GM18507 (cell line): ENCODE measurements at regions not wholly inside any gene's neighbourhood (a gene's known extent, or its start where the extent isn't known, plus 50 kb on each side); places are given as distances from the start of the nearest gene placed in this dataset.
"Not testable (repeated sequence)": the region's sequence is repeated elsewhere in the genome, so short reads cannot be mapped to it uniquely, and the experiment has no call there.

Experiments used
- DNase-seq: peaks from one replicate; pipeline ENCODE4 v3.0.0; 2011; ENCODE audit warnings: low read depth; ENCODE audit not compliant: insufficient read length; ENCODE audit errors: extremely low spot score
- FAIRE-seq: peaks from 2 replicates; lab custom pipeline; 2011; peaks lifted over from hg19 to GRCh38; lab: Jason Lieb, UNC

DNA sequence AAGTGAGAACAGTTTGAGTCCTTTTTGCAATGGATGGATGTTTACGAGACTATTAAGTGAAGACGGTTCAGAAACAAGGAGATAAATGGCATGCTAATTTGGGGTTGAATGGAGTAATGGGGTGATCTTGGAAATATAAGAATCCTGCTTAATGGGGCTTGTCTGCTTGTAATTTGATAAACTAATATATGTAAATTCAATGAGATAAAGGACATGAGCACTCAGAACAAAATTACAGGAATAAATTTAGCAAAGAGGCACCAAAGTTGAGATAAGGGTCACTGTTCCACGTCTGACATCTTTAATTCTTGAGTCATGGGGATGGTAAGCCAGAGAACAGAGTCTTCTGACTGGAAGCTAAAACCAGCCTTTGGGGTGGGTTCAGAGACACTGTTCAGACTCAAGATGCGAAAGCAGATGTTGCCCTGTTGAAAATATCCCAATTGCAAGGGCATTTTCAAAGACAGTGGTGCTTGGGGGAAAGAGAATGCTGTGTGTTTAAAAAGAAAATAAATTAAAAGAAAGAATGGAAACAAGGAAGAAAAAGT lies 67.8 kb upstream of the CHRNB4 start:
- no peak for DNase-seq
- no peak for FAIRE-seq

DNA sequence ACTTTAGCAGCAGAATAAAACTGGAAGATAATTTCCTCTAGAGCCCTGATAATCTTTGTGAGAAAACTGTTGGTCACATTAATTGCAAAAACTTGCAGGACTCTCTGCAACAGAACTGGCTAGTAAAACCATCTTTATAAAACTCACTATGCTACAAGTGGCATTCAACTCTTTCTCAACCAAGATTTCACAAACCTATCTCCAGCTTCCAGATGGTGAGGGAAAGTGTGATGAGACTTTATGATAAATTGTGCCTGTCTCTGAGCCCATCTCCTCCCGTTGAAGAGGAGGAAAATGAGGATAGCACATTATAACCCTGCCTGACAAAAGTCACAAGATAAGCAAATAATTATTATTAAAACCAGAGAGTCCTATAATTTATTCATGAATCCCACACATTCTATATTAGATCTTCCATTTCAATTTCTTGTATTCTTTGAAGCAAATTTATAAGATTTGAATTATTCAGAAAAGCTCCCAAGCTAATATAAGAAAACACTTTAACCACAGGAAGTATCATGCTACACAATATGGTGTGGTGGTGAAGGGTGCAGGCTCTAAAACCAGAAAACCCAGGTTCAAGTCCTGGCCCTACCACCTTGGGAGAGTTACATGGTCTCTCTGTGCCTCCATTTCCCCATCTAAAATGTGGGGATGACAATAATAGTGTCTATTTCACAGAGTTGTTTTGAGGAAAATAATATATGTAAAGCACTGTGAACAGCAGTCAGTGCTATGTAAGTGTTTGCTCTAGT lies 65.6 kb upstream of the CHRNB4 start:
- not testable (repeated sequence) for DNase-seq, FAIRE-seq

DNA sequence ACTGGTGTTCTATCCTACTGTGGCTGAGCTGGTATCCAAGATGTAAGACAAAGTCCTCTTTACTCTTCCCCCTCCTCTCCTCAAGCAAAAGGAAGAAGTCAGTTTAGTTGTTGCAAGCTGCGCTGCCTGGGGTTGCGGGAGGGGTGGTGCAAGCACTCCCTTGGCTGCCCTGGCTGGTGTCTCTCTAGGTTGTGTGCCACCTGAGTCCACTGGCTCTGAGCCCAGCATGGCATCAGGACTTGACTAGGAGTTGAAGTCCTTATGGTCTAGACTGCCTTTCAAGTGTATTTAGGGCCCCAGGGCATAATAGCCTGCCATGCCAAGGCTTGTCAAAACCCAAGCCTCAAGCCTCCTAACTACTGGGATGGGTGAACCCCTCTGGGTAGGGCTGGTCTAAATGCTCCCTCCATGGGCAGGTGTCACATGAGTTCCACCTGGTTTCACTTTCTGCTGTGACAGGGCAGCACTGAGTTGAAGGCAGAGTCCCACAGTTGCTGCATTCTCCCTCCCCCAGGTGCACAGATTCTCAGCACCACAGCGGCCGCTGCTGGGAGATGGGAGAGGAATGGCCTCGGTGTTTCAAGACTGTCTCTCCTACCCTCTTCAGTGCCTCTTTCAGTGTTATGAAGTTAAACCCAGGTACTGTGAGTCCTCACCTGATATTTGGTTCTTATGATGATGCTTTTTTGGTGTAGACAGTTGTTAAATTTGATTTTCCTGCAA lies 62.5 kb upstream of the CHRNB4 start:
- DNase-seq, FAIRE-seq: not testable (repeated sequence)

DNA sequence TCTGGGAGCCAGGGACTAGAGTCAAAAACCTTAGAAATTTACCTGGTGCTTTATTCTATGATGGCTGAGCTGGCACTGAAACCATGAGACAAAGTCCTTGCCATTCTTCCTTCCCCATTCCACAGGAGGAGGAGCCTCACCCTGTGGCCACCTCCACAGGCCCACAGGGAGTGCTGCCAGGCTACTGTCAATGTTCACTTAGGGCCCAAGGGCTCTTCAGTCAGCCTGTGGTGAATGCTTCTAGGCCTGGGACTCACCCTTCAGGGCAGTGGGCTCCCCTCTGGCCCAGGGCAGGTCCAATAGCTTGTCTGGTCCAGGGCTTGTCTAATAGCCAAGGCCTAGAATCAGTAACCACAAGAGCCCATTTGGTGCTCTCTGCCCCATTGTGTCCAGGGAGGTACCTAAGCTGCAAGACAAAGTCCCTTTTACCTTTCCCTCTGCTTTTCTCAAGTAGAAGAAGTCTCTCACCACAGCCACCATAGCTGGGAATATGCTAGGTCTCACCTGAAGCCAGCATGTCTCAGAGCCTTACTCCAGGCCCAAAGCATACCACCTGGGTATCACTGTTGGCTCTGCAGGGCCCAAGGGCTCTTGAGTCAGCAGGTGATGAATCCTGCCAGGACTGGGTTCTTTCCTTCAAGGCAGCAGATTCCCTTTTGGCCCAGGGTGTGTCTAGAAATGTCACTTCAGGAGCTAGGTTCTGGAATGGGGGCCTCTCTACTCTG lies 61.8 kb upstream of the CHRNB4 start:
- FAIRE-seq: no peak

DNA sequence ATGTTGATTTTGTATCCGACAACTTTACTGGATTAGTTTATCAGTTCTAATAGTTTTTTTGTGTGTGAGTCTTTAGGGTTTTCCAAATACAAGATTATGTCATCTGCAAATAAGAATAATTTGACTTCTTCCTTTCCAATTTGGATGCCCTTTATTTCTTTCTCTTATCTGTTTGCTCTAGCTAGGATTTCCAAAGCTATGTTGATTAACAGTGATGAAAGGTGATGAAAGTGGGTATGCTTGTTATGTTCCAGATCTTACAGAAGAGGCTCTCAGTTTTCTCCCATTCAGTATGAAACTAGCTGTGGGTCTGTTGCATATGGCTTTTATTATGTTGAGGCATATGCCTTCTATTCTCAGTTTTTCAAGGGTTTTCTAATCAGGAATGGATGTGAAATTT lies 56.4 kb upstream of the CHRNB4 start:
- FAIRE-seq (no peak), DNase-seq (no peak)

More for the DNA sequence above, 61.8 kb upstream of the CHRNB4 start:
- no peak for DNase-seq

DNA sequence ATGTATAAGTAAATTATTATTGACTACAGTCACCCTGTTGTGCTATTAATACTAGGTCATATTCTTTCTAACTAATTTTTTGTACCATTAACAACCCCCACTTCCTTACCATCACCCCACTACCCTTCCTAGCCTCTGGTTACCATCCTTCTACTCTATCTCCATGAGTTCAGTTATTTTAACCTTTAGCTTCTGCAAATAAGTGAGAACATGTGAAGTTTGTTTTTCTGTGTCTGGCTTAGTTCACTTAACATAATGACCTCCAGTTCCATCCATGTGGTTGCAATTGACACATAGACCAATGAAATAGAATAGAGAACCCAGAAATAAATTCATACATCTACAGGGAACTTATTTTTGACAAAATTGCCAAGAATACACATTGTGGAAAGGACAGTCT lies 55.4 kb upstream of the CHRNB4 start:
- DNase-seq (no peak), FAIRE-seq (no peak)

DNA sequence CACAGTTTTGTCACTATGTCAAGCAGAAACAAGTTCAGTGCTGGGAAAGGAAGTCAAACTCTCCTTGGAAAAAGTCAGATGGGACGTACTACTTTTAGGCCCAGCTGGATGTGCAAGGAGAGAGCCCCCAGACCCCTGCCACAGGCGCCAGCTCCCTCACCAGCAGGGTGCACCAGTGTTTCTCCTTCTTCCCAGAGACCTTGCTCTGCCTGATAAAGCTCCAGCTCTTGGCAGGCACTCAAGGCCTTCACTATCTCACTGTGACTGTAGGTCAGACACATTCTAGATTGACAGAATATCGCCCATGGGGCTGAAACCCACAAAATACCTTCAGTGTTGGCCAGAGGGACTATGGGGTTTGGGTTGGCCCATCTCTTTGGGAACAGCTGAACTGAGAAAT lies 54.8 kb upstream of the CHRNB4 start:
- no peak for FAIRE-seq

DNA sequence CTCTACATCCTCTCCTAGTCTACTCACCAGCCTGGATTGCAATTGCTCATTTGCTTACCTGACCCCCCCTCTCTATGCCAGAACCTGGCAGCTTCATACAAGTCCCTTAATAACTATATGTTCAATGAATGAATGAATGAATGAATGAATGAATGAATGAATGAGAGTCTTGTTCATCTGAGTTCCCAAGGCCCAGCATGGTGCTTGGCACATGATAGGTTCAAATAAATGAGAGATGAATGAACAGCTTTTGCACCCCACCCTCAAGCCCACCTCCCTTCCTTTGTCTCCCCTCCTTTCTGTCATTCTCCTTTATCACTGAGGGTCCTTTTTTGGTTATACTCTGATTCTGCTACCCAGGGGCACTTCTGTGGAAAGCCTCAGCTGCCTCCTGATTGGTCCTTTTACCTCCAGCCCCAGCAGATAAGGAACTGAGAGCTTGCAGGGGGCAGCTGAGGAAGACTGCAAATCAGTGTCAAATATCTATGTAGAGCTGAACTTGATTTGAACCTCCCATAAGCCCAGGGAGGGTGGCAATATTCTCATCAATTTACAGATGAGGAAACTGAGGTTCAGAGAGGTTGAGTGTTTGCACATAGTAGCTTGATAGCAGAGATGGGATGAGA lies 54.1 kb upstream of the CHRNB4 start:
- no peak for DNase-seq
- peak; percentile 9 for FAIRE-seq

More for the DNA sequence above, 54.8 kb upstream of the CHRNB4 start:
- no peak for DNase-seq

DNA sequence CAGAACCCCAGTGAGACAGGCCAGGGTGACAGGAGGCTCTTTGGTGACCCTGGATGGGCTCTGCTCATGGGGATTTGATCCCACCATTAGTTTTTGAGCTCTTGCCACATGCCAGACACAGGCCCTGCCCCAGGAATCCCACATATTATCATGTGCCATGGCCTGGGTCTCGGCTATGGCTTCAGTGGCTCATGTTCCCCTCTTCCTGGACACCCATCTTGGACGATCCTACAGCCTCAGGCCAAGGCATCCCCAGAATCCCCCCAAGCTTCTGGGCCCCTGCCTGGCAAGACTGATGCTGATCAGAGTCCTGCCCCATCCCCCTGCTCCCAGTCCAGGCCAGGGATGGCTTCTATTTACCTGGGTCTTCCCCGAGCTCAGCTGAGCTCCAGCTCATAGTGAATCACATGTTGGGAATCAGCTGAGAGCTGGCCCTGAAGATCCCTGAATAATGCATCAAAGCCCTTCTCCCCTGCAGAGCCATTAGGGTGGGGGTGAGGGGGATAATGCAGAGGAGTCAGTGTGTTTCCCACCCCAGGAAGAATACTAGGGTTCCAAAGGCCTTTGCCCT lies 50.9 kb upstream of the CHRNB4 start:
- no peak for DNase-seq
- FAIRE-seq: no peak

DNA sequence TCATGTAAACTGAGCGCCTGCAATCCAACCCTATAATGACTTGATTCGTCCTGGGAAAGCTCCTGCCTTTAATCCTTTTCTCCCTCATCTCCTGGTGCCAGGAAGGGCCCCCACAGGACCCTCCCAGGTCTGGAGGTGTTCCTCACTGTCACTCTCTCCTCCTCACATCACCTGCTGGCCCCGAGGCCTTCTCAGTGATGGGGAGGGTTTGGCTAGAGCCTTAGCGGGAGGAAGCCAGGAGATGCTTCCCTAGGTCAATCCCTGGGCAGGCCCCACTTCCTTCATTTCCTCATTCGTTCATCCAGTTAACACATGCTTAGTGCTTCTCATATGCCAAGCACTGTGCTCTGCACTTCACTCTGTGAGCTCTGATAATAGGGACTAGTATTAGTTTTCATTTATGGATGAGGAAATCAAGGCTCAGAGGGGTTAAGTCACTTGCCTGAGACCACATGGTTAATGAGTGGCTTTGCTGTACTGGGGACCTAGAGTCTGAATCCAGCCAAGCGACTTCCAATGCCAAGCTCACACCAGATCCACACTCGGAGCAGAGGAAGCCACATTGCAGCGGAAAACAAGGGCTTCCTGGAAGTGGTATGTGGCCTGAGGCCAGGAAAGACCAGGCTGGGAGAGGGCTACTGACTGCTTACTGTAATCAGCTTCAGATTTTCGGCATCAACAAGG lies 50.3 kb upstream of the CHRNB4 start:
- FAIRE-seq (no peak), DNase-seq (no peak)
